HEK293 (cell line): ENCODE measurements at regions not wholly inside any gene's neighbourhood (a gene's known extent, or its start where the extent isn't known, plus 50 kb on each side); places are given as distances from the start of the nearest gene placed in this dataset.

Experiments
- ATF2 ChIP-seq: fragments of 450-650 bp; formaldehyde crosslinking; IDR thresholded peaks from 2 replicates; pipeline ENCODE4 v1.5.1; 2016; ENCODE audit warnings: missing biosample characterization, missing genetic modification characterization, low read depth
- BCL11A ChIP-seq: fragments of 450-650 bp; formaldehyde crosslinking; IDR thresholded peaks from 2 replicates; pipeline ENCODE4 v1.5.1; 2016; ENCODE audit warnings: low read depth, missing biosample characterization, missing genetic modification characterization
- GLIS1 ChIP-seq: fragments of 450-650 bp; formaldehyde crosslinking; IDR thresholded peaks from 2 replicates; pipeline ENCODE4 v1.5.1; 2016; ENCODE audit warnings: missing biosample characterization, missing genetic modification characterization
- KLF17 ChIP-seq: fragments of 450-650 bp; formaldehyde crosslinking; IDR thresholded peaks from 2 replicates; pipeline ENCODE4 v1.5.1; 2016; ENCODE audit warnings: missing biosample characterization, missing genetic modification characterization
- OSR2 ChIP-seq: fragments of 450-650 bp; formaldehyde crosslinking; IDR thresholded peaks from 2 replicates; pipeline ENCODE4 v1.5.1; 2016; ENCODE audit warnings: missing biosample characterization, missing genetic modification characterization
- PRDM1 ChIP-seq: fragments of 450-650 bp; formaldehyde crosslinking; IDR thresholded peaks from 2 replicates; pipeline ENCODE4; 2016; ENCODE audit warnings: missing biosample characterization, missing genetic modification characterization
- PRDM6 ChIP-seq: fragments of 450-650 bp; formaldehyde crosslinking; IDR thresholded peaks from 2 replicates; pipeline ENCODE4 v1.5.1; 2017; ENCODE audit warnings: missing biosample characterization, missing genetic modification characterization
- ZEB2 ChIP-seq: fragments of 450-650 bp; formaldehyde crosslinking; IDR thresholded peaks from 2 replicates; pipeline ENCODE4 v1.5.1; 2016; ENCODE audit warnings: missing biosample characterization, missing genetic modification characterization
- ZFHX2 ChIP-seq: fragments of 450-650 bp; formaldehyde crosslinking; conservative IDR thresholded peaks from 2 replicates; pipeline ENCODE4 v1.5.1; 2016; ENCODE audit warnings: missing biosample characterization, missing genetic modification characterization
- ZFP69B ChIP-seq: fragments of 450-650 bp; formaldehyde crosslinking; IDR thresholded peaks from 2 replicates; pipeline ENCODE4 v1.5.1; 2016; ENCODE audit warnings: missing biosample characterization, missing genetic modification characterization
- ZNF146 ChIP-seq: fragments of 450-650 bp; formaldehyde crosslinking; IDR thresholded peaks from 2 replicates; pipeline ENCODE4 v1.5.1; 2016; ENCODE audit warnings: missing biosample characterization, missing genetic modification characterization
- ZNF157 ChIP-seq: fragments of 450-650 bp; formaldehyde crosslinking; IDR thresholded peaks from 2 replicates; pipeline ENCODE4 v1.5.1; 2016; ENCODE audit warnings: missing biosample characterization, missing genetic modification characterization
- ZNF169 ChIP-seq: fragments of 450-650 bp; formaldehyde crosslinking; IDR thresholded peaks from 2 replicates; pipeline ENCODE4 v1.5.1; 2016; ENCODE audit warnings: missing biosample characterization, missing genetic modification characterization
- ZNF2 ChIP-seq: fragments of 450-650 bp; formaldehyde crosslinking; IDR thresholded peaks from 2 replicates; pipeline ENCODE4 v1.5.1; 2016; ENCODE audit warnings: missing biosample characterization, missing genetic modification characterization
- ZNF324 ChIP-seq: fragments of 450-650 bp; formaldehyde crosslinking; IDR thresholded peaks from 2 replicates; pipeline ENCODE4 v1.5.1; 2016; ENCODE audit warnings: missing biosample characterization, missing genetic modification characterization
- ZNF350 ChIP-seq: fragments of 450-650 bp; formaldehyde crosslinking; IDR thresholded peaks from 2 replicates; pipeline ENCODE4 v1.5.0; 2017; ENCODE audit warnings: missing biosample characterization, mild to moderate bottlenecking, missing genetic modification characterization
- ZNF366 ChIP-seq: fragments of 450-650 bp; formaldehyde crosslinking; conservative IDR thresholded peaks from 2 replicates; pipeline ENCODE4 v1.5.1; 2016; ENCODE audit warnings: missing biosample characterization, missing genetic modification characterization
- ZNF449 ChIP-seq: fragments of 450-650 bp; formaldehyde crosslinking; IDR thresholded peaks from 2 replicates; pipeline ENCODE4 v1.5.1; 2017; ENCODE audit warnings: missing biosample characterization, mild to moderate bottlenecking, missing genetic modification characterization, moderate library complexity
- ZNF488 ChIP-seq: fragments of 450-650 bp; formaldehyde crosslinking; IDR thresholded peaks from 2 replicates; pipeline ENCODE4 v1.5.1; 2016; ENCODE audit warnings: missing biosample characterization, missing genetic modification characterization
- ZNF558 ChIP-seq: fragments of 450-650 bp; formaldehyde crosslinking; IDR thresholded peaks from 2 replicates; pipeline ENCODE4 v1.5.1; 2016; ENCODE audit warnings: missing biosample characterization, missing genetic modification characterization
- ZNF600 ChIP-seq: fragments of 450-650 bp; formaldehyde crosslinking; IDR thresholded peaks from 2 replicates; pipeline ENCODE4 v1.5.1; 2016; ENCODE audit warnings: missing biosample characterization, missing genetic modification characterization
- ZNF624 ChIP-seq: fragments of 450-650 bp; formaldehyde crosslinking; IDR thresholded peaks from 2 replicates; pipeline ENCODE4 v1.5.1; 2017; ENCODE audit warnings: missing biosample characterization, missing genetic modification characterization
- ZNF629 ChIP-seq: fragments of 450-650 bp; formaldehyde crosslinking; IDR thresholded peaks from 2 replicates; pipeline ENCODE4 v1.5.1; 2017; ENCODE audit warnings: missing biosample characterization, missing genetic modification characterization
- ZNF660 ChIP-seq: fragments of 450-650 bp; IDR thresholded peaks from 2 replicates; pipeline ENCODE4 v1.5.1; 2018; ENCODE audit warnings: missing biosample characterization, mild to moderate bottlenecking, missing genetic modification characterization
- ZNF692 ChIP-seq: fragments of 450-650 bp; formaldehyde crosslinking; IDR thresholded peaks from 2 replicates; pipeline ENCODE4 v1.5.1; 2016; ENCODE audit warnings: missing biosample characterization, missing genetic modification characterization
- ZNF704 ChIP-seq: fragments of 450-650 bp; formaldehyde crosslinking; IDR thresholded peaks from 2 replicates; pipeline ENCODE4 v1.5.1; 2016; ENCODE audit warnings: missing biosample characterization, missing genetic modification characterization
- ZNF776 ChIP-seq: fragments of 450-650 bp; formaldehyde crosslinking; IDR thresholded peaks from 2 replicates; pipeline ENCODE4 v1.5.0; 2017; ENCODE audit warnings: missing biosample characterization, missing genetic modification characterization, borderline replicate concordance

- TF ChIP-seq GLIS1 (tag by site-specific recombination) (no peak), ZEB2 (peak; percentile 80), PRDM1 (tag by site-specific recombination) (0 out of 2 replicates have a peak, but pooled peaks have one; percentile 23), ZNF449 (tag by site-specific recombination) (no peak), ZNF157 (tag by site-specific recombination) (no peak), BCL11A (tag by site-specific recombination) (0 out of 2 replicates have a peak, but pooled peaks have one; percentile 16), ZNF488 (tag by site-specific recombination) (no peak), ZNF629 (tag by site-specific recombination) (peak; percentile 90), PRDM6 (peak; percentile 46), ZNF146 (no peak), ZNF704 (tag by site-specific recombination) (no peak), ZNF776 (no peak), ZNF692 (peak; percentile 57), ZNF169 (tag by site-specific recombination) (no peak), ZFHX2 (0 out of 2 replicates have a peak, but pooled peaks have one; percentile 15), OSR2 (peak; percentile 10; the same call in 1 of the 2 replicates), ZNF660 (no peak), ZNF366 (tag by site-specific recombination) (peak; percentile 90), ZNF2 (tag by site-specific recombination) (peak; percentile 40; the same call in 1 of the 2 replicates), KLF17 (tag by site-specific recombination) (peak; percentile 42; the same call in 1 of the 2 replicates), ZNF558 (tag by site-specific recombination) (0 out of 2 replicates have a peak, but pooled peaks have one; percentile 28), ZNF624 (tag by site-specific recombination) (no peak), ATF2 (peak; percentile 75), ZNF350 (tag by site-specific recombination) (no peak), ZFP69B (peak; percentile 92), ZNF600 (tag by site-specific recombination) (0 out of 2 replicates have a peak, but pooled peaks have one; percentile 33), ZNF324 (0 out of 2 replicates have a peak, but pooled peaks have one; percentile 47)
Observed at GRCh38 chr20:4573564-4574355, 112.5 kb upstream of the PRNP start (continued).
